Vagina (tissue), 2 donors: ENCODE measurements at regions not wholly inside any gene's neighbourhood (a gene's known extent, or its start where the extent isn't known, plus 50 kb on each side); places are given as distances from the start of the nearest gene placed in this dataset.

ENCODE experiments used
- DNase-seq, 2 donors: peaks; one replicate each; pipeline ENCODE4 v3.0.0-alpha.2; 2017; ENCODE audit errors: extremely low spot score in 2 of 2
- H3K27ac ChIP-seq: fragments of 200-600 bp; sonication (generic); one replicate; pipeline ENCODE4 v1.5.1; 2019
- H3K27me3 ChIP-seq: fragments of 200-600 bp; sonication (generic); one replicate; pipeline ENCODE4 v1.5.1; 2019
- H3K36me3 ChIP-seq, 2 donors: fragments of 200-600 bp; sonication (generic); one replicate each; pipeline ENCODE4 v1.5.1; 2017 to 2019
- H3K4me1 ChIP-seq: fragments of 200-600 bp; sonication (generic); one replicate; pipeline ENCODE4 v1.5.1; 2019
- H3K4me3 ChIP-seq, 2 donors: fragments of 200-600 bp; sonication (generic); 1 replicate in 1 of 2; 2 replicates in 1 of 2; pipeline ENCODE4 v1.5.1; 2016 to 2019
- H3K9me3 ChIP-seq: fragments of 200-600 bp; sonication (generic); one replicate; pipeline ENCODE4 v1.5.1; 2019
- POLR2A ChIP-seq, 2 donors: fragments of 450-650 bp; IDR thresholded peaks; one replicate each; pipeline ENCODE4 v1.6.1; 2017; ENCODE audit warnings: antibody characterized with exemption in 2 of 2, mild to moderate bottlenecking in 2 of 2, moderate library complexity in 2 of 2
- POLR2AphosphoS5 ChIP-seq, 2 donors: sonication (generic); formaldehyde crosslinking; IDR thresholded peaks; one replicate each; pipeline ENCODE4 v1.9.0; 2017; ENCODE audit warnings: antibody characterized with exemption in 2 of 2, mild to moderate bottlenecking in 2 of 2, low read depth in 1 of 2; ENCODE audit not compliant: insufficient read depth in 1 of 2
- intact Hi-C: fragments of 100-400 bp; cut with DNase I; formaldehyde crosslinking; loops from one replicate; pipeline ENCODE4 v1.15.1; 2023
- TF ChIP-seq, protein P1 (sequence below), 3 experiments: fragments of 450-650 bp in 2 of 3; fragments of 200-600 bp in 1 of 3; sonication (generic) in 1 of 3; IDR thresholded peaks; one replicate each; pipeline ENCODE4 v1.5.1; 2017 to 2019; ENCODE audit warnings: antibody characterized with exemption in 3 of 3, mild to moderate bottlenecking in 2 of 3, moderate library complexity in 2 of 3

DNA sequence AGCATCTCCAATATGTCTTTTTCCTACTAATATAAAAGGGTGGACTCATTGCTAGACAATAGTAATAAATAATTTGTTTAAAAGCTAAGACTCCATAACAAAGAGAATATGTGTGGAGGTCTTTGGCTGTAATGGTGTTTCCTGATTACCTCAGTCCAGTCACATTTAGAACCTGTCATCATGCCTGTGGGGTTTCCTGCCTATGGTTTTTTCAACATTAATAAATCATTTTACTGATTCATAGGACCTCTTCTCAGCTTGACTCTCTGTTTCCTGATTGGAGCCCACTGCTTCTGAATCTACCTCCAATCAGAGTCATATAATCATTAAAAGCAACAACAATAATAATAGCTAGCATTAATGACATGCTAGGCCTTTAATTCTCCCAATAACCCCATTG lies 52.4 kb upstream of the GNAI1 start:
- no peak overlapping the region for H3K27ac ChIP-seq
- intact Hi-C loops = no loop called here
- no peak for DNase-seq
- no peak overlapping the region for H3K4me3 ChIP-seq
- H3K36me3 ChIP-seq = no peaks in the 10 kb centered on the region
- no peaks in the 10 kb centered on the region for H3K9me3 ChIP-seq
- no peak for TF ChIP-seq POLR2AphosphoS5 (IDR thresholded peaks at IDR 0.05; ENCODE audit: insufficient read depth in 1 of 2, low read depth in 1 of 2)
- TF ChIP-seq POLR2A (IDR thresholded peaks at IDR 0.05) = no peak
- TF ChIP-seq, protein P1, sequence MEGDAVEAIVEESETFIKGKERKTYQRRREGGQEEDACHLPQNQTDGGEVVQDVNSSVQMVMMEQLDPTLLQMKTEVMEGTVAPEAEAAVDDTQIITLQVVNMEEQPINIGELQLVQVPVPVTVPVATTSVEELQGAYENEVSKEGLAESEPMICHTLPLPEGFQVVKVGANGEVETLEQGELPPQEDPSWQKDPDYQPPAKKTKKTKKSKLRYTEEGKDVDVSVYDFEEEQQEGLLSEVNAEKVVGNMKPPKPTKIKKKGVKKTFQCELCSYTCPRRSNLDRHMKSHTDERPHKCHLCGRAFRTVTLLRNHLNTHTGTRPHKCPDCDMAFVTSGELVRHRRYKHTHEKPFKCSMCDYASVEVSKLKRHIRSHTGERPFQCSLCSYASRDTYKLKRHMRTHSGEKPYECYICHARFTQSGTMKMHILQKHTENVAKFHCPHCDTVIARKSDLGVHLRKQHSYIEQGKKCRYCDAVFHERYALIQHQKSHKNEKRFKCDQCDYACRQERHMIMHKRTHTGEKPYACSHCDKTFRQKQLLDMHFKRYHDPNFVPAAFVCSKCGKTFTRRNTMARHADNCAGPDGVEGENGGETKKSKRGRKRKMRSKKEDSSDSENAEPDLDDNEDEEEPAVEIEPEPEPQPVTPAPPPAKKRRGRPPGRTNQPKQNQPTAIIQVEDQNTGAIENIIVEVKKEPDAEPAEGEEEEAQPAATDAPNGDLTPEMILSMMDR (IDR thresholded peaks at IDR 0.05) = no peak
- H3K27me3 ChIP-seq = no peaks in the 10 kb centered on the region
- peaks cover under 1% of the 10 kb centered on the region for H3K4me1 ChIP-seq

DNA sequence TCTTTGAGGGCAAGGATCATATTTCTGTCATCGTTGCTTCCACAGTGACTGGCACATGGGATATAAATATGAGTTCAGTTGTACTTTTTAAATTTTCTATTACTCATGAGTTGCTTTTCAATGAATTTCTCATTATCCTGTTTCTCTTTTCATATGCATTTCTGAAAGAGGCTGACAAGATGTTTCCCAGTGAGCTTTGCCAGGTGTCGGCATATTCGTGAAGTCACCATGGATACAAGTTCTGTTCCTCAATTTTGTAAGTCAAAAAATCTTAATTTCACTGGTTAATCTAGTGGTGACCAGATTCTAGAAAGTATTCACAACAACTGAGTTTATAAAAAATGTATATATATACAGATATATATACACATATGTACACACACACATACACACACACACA lies 55.7 kb upstream of the GNAI1 start:
- Histone ChIP-seq H3K9me3 (no peaks in the 10 kb centered on the region), H3K27me3 (no peaks in the 10 kb centered on the region), H3K4me1 (no peaks in the 10 kb centered on the region), H3K4me3 (no peak overlapping the region), H3K27ac (no peak overlapping the region), H3K36me3 (no peaks in the 10 kb centered on the region)
- TF ChIP-seq POLR2A (IDR thresholded peaks at IDR 0.05) = no peak
- TF ChIP-seq POLR2AphosphoS5 (IDR thresholded peaks at IDR 0.05; ENCODE audit: insufficient read depth in 1 of 2, low read depth in 1 of 2) = no peak
- TF ChIP-seq, protein P1 (IDR thresholded peaks at IDR 0.05) = no peak
- intact Hi-C loops = no loop called here
- no peak for DNase-seq

DNA sequence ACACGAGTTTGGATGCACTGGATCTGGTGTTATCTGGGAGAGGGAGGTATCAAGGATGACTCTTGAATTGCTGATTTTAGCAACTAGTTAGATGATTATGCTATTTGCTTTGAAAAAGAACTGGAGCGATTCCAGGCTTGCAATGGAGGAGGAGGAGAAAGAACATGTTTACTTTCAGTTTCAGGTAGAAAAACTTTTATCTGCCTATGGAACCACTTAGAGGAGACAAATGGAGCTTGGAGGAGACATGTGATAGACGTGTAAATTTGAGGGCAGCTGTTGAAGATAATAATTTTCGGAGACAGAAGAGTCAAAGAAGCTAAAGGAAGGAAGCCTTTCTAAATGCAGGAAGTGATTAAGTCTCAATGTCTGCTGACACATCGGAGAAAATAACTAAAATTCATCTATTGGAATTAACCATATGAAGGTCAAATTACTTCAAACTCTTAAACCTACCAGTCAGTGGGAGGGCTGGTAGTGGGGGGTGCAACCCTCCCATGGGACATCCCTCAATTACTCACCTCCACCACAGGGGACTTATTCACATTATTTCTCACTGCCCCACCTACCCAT lies 56.4 kb upstream of the GNAI1 start:
- TF ChIP-seq, protein P1 (IDR thresholded peaks at IDR 0.05) = no peak
- TF ChIP-seq POLR2AphosphoS5 (IDR thresholded peaks at IDR 0.05; ENCODE audit: insufficient read depth in 1 of 2, low read depth in 1 of 2) (no peak), POLR2A (IDR thresholded peaks at IDR 0.05) (no peak)
- no peaks in the 10 kb centered on the region for H3K4me1 ChIP-seq
- H3K27ac ChIP-seq = no peak overlapping the region
- intact Hi-C loops = no loop called here
- no peaks in the 10 kb centered on the region for H3K9me3 ChIP-seq
- DNase-seq = no peak
- no peaks in the 10 kb centered on the region for H3K36me3 ChIP-seq
- H3K4me3 ChIP-seq = peak overlapping the region; percentile 25 to 26
- no peaks in the 10 kb centered on the region for H3K27me3 ChIP-seq

DNA sequence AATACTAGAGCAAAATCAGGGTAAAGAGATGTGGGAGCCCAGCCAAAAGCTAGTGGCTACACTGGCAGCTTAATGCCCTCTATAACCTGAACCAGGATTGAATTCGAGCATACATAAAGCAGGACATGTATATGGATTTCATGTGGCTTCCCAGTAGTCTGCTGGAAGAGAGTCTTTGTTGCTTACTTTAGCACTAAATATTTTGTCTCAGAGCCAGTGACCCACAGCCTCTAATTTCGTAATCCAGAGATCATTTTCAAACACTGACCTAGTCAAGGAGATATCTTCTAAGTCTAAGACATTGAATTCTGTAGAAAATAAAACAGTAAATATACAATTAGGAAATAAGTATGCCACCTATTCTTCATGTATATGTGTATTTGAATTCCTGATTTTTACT lies 64.2 kb upstream of the GNAI1 start:
- intact Hi-C loops = no loop called here
- DNase-seq = no peak
- Histone ChIP-seq H3K9me3 (no peaks in the 10 kb centered on the region), H3K4me1 (no peaks in the 10 kb centered on the region), H3K36me3 (no peaks in the 10 kb centered on the region), H3K4me3 (no peak overlapping the region), H3K27me3 (no peaks in the 10 kb centered on the region), H3K27ac (no peak overlapping the region)
- TF ChIP-seq POLR2AphosphoS5 (IDR thresholded peaks at IDR 0.05; ENCODE audit: insufficient read depth in 1 of 2, low read depth in 1 of 2) (no peak), POLR2A (IDR thresholded peaks at IDR 0.05) (no peak)
- TF ChIP-seq, protein P1 (IDR thresholded peaks at IDR 0.05) = no peak

DNA sequence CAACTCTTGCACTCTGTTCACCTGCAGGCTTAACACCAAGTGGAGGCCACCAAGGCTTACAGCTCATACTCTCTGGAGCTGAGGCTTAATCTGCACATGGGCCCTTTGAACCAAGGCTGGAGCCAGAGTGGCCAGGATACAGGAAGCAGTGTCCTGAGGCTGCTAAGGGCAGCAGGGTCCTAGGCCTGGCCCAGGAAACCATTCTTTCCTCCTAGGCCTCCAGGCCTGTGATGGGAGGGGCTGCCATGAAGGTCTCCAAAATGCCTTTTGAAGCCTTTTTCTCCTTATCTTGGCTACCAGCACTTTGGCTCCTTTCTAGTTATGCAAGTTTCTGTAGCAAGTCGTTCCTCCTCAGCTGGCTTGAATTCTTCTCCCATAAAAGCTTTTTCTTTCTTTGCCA lies 68.0 kb upstream of the GNAI1 start:
- Histone ChIP-seq H3K27me3 (no peaks in the 10 kb centered on the region), H3K9me3 (no peaks in the 10 kb centered on the region), H3K36me3 (no peaks in the 10 kb centered on the region), H3K4me3 (no peak overlapping the region), H3K4me1 (no peaks in the 10 kb centered on the region), H3K27ac (no peak overlapping the region)
- TF ChIP-seq, protein P1 (IDR thresholded peaks at IDR 0.05) = no peak
- no peak for TF ChIP-seq POLR2A (IDR thresholded peaks at IDR 0.05)
- no peak for TF ChIP-seq POLR2AphosphoS5 (IDR thresholded peaks at IDR 0.05; ENCODE audit: insufficient read depth in 1 of 2, low read depth in 1 of 2)
- intact Hi-C loops = no loop called here
- no peak for DNase-seq
